ENCODE measurements at regions not wholly inside any gene's neighbourhood (a gene's known extent, or its start where the extent isn't known, plus 50 kb on each side); places are given as distances from the start of the nearest gene placed in this dataset.

DNA sequence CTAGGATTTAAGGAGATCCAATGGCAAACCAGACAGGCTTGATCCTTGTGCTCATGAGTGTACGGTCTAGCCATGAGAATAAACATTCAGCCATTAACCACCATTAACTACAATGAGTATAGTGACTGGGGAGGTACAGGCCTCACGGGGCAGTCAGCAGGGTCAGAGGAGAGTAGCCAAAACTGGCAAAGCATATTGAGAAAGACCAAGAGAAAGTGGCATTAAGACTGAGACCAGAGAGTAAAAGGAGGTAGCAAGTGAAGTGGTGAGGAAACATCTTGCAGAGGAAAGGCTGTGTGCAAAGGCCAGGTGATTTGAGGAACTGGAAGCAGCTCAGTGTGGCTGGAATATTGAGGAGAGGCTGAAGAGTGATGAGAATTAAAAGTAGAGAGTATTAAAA is 407.2 kb upstream of the LMCD1 start:
- TF ChIP-seq, protein P1, sequence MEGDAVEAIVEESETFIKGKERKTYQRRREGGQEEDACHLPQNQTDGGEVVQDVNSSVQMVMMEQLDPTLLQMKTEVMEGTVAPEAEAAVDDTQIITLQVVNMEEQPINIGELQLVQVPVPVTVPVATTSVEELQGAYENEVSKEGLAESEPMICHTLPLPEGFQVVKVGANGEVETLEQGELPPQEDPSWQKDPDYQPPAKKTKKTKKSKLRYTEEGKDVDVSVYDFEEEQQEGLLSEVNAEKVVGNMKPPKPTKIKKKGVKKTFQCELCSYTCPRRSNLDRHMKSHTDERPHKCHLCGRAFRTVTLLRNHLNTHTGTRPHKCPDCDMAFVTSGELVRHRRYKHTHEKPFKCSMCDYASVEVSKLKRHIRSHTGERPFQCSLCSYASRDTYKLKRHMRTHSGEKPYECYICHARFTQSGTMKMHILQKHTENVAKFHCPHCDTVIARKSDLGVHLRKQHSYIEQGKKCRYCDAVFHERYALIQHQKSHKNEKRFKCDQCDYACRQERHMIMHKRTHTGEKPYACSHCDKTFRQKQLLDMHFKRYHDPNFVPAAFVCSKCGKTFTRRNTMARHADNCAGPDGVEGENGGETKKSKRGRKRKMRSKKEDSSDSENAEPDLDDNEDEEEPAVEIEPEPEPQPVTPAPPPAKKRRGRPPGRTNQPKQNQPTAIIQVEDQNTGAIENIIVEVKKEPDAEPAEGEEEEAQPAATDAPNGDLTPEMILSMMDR (conservative IDR thresholded peaks at IDR 0.05 in 1 of 2, IDR thresholded peaks at IDR 0.05 in 1 of 2; ENCODE audit: low read depth in 1 of 2, low read length in 2 of 2), result no peak
- no peak for TF ChIP-seq EZH2 (IDR thresholded peaks at IDR 0.05; ENCODE audit: low read length, missing control alignments)
